Fibroblast of peridontal ligament (primary cell): ENCODE measurements at regions not wholly inside any gene's neighbourhood (a gene's known extent, or its start where the extent isn't known, plus 50 kb on each side); places are given as distances from the start of the nearest gene placed in this dataset.
"Not testable (repeated sequence)": the region's sequence is repeated elsewhere in the genome, so short reads cannot be mapped to it uniquely, and the experiment has no call there.

ENCODE experiments used
- DNase-seq: peaks from one replicate; pipeline ENCODE4 v3.0.0-alpha.2; 2010; ENCODE audit errors: extremely low read depth

GRCh38 chr12:92398565-92399309 lies 253.1 kb upstream of the BTG1 start:
- DNase-seq: no peak

DNA sequence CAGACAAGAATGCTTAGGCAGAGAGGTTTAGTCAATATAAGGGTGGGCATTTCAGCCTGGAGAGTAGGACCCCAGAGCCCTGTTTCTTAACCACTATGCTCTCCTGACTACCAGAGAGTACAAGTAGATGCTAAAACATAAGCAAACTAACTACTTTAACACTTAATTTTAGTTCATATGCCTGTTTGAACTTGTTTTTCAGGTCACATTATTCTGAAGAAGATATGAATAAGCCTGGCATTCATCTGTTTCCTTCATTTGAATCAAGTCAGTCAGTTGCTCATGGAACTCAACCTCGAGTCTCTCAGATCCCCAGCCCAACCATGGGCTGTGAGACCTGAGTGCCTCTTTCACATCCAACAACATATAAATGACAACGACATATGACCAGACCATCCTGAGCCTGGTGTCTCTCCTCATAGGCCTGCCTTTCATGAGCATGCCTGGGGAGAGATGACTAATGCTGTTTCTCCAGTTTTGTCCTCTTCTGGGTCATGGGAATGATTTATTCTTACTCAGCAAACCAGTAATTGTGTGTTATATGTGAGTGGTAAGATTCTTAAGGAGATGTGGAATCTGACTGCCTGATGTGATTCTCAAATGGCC lies 251.1 kb upstream of the BTG1 start:
- DNase-seq: peak; percentile 83

- DNase-seq: no peak
Observed at GRCh38 chr12:92395322-92395721, 249.7 kb upstream of the BTG1 start.

DNA sequence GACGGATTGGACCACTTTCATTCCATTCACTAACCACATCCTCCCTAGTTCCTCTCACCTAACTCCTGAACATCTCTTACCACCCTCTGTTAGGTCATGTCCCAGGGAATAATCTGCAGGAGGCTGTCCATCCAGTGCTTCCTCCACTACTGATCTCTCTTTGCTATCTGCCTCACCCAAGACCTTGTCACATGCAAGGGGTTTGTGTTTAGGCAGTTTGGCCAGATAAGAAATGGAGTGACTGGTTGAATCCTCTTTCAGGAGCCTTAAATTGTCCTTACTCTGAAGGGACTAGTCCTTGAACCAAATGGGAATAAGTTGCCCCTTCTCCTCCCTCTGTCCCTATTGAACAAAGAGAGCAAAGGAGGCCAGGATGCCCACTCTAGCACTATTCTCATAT lies 249.2 kb upstream of the BTG1 start:
- DNase-seq: no peak

DNA sequence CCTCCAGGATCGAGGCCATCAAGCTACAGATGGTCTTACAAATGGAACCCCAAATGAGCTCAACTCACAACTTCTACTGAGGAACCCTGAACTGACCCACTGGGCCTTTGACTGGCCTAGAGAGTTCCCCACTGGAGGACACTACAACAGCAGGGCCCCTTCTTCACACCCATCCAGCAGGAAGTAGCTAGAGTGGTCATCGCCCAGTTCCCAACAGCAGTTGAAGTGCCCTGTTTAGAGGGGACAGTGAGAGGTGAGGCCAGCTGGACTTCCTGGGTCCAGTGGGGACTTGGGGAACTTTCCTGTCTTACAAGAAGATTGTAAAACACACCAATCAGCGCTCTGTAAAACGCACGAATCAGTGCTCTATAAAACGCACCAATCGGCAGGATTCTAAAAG lies 247.9 kb upstream of the BTG1 start:
- DNase-seq: no peak

GRCh38 chr12:92391726-92392125 lies 246.1 kb upstream of the BTG1 start:
- DNase-seq: not testable (repeated sequence)

GRCh38 chr12:92389466-92389865 lies 243.8 kb upstream of the BTG1 start:
- DNase-seq: no peak

DNA sequence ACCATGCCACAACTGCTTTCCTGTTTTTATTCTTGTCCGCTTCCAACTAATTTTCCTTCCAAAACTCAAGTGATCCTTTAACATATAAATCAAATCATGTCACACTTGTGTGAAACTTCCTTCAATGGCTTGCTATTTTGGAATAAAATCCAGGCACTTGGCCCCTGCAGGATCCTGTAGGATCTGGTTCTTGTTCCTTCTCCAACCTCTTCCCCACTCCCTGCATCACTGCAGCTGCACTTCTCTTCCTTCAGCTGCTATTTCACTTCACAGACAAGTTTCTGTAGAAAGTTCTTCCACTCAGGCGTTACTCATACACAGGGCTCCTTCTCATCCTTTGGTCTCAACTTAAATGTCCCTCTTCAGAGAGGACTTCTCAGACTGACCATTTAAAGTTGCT lies 239.7 kb upstream of the BTG1 start:
- DNase-seq: no peak

- no peak for DNase-seq
Observed at GRCh38 chr12:92384571-92384970, 238.9 kb upstream of the BTG1 start.

- DNase-seq: peak; percentile 20
Observed at GRCh38 chr12:92382383-92382878, 236.8 kb upstream of the BTG1 start.

DNA sequence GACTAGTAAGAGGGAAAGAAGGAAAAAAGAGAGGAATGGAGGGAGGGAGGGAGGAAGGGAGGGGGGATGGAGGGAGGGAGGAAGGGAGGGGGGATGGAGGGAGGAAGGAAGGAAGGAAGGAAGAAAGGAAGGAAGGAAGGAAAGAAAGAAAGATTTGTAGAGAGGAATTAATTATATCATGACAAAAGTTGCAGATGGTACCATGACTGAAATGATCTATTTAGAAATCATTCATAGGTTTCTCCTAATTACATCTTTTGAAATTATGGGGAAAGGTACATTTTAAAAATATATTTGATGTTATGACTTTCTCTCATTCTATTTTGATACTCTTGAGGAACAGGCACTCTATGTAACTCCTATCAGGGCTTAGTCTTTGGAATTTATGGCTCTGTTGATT lies 236.2 kb upstream of the BTG1 start:
- no peak for DNase-seq

- no peak for DNase-seq
Observed at GRCh38 chr12:92378682-92379479, 233.2 kb upstream of the BTG1 start.

DNA sequence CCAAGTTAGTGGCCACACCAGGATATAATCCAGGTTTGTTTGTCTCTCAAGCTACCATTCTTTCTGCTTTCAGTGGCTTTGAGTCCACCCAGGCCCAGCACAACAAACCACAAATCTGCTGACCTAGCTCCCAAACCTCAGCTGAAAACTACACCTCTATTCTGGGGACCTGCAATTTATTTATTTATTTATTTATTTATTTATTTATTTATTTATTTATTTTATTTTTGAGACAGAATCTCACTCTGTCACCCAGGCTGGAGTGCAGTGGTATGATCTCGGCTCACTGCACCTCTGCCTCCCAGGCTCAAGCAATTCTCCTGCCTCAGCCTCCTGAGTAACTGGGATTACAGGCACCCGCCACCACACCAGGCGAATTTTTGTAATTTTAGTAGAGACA lies 229.9 kb upstream of the BTG1 start:
- DNase-seq: not testable (repeated sequence)

DNA sequence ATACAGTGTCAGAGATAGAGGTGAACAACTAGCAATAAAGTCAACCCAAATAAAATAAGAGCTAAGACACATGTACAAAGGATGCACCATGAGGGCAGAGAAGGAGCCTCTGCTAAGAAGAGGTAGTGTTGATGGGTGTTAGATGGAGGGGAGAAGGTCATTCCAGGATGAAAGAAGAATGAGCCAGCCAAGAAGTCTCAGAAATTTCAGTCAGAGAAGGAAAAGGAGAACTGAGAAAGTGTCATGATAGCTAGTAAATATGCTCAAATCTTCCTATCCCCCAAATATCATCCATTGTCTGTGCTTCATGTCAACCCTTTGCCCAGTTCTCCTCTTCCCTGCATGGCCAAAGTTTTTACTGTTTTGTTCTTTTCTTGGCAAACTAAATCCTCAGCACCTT lies 225.2 kb upstream of the BTG1 start:
- DNase-seq: no peak

GRCh38 chr12:92369636-92370035 lies 224.0 kb upstream of the BTG1 start:
- peak; percentile 85 for DNase-seq

- no peak for DNase-seq
Observed at GRCh38 chr12:92369056-92369455, 223.4 kb upstream of the BTG1 start.

DNA sequence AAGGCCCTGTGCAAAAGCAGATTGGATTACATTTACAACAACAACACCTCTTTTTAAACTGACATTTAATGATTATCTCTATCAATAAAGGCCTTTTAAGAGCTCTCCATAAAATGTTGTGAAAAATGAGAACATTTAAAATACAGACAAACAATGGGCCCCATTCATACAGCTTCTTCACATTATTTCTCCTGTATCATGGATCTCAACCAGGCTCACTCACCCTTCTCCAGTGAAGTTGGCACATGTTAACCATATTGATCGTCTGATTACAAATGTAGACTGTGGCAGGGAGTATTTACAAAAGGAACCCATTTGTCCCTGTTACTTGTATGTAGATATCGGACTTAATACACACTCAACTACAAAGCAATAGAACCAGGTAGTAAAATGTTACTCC lies 220.2 kb upstream of the BTG1 start:
- DNase-seq: no peak

DNA sequence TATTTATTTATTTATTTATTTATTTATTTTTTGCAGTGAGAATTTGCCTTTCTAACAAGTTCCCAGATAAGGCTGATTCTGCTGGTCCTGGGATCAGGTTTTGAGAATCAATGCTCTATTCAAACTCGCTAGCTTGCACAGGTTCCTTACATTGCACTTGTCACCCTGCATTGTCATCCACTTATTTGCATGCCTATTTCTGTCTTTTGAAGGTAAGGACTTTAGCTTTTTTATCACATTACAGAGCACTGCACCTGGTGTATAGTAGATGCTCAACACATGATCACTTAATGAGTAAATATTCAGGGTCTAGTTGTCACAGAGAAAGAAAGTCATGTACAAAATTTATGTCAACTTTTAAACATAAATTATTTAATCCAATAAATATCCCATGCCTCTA lies 219.7 kb upstream of the BTG1 start:
- DNase-seq: no peak

GRCh38 chr12:92363295-92364146 lies 217.9 kb upstream of the BTG1 start:
- peak; percentile 16 for DNase-seq

DNA sequence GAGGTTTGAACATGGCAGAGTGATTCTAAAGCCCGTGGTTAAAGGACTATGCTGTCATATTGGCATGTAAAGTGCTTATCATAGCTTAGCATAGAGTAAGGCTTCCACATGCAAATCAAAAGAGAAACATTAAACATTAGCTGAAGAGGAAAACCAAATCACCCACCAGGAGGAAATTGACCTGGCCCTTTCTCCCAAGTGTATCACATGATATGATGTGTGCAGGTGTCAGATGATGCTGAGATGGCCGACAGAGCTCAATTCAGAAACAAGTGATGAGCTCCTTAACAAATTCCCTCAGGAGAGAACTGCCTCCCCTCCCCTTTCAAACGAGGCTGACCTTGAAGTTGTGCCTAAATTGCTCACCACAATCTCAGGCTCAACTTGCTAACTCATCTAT lies 217.1 kb upstream of the BTG1 start:
- DNase-seq: no peak

DNA sequence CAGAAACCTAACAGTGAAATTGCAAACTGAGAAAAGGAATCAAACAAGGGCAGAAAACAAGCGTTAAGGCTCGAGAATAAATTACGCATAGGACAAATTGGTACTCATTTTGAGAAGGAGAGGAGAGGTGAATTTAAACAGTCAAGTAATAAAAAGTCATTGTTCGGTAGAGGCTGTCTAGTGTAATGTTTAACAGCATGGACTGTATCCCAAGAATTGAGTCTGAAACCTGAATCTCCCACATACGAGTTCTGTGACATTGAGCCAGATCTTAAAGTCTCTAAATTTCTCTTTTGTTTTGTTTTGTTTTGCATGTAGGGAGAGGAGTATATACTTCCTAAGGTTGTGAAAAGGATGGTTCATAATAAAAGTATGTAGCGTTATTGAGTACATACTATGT lies 216.5 kb upstream of the BTG1 start:
- no peak for DNase-seq

GRCh38 chr12:92360543-92360942 lies 214.9 kb upstream of the BTG1 start:
- DNase-seq: no peak
